ENCODE measurements at regions not wholly inside any gene's neighbourhood (a gene's known extent, or its start where the extent isn't known, plus 50 kb on each side); places are given as distances from the start of the nearest gene placed in this dataset.
"Not testable (repeated sequence)": the region's sequence is repeated elsewhere in the genome, so short reads cannot be mapped to it uniquely, and the experiment has no call there.

DNA sequence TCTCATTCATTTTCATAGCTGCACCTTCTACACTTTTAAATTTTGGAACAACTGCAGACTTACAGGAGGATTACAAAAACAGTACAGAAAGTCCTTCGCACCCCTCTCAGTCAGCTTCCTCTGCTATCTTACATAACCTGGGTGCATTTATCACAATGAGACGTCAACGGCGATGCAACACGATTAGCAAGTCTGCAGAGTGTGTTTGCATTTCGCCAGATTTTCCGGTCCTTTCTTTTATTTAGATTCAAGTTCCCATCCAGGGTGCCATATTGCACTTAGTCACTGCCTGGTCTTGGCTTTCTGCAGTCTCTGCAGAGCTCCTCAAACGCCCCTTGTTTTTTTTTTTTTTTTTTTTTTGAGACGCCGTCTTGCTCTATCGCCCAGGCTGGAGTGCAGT is 85.9 kb downstream of the ASMT start:
- Mint-ChIP-seq H3K4me1 (no peaks in the 10 kb centered on the region), H3K27me3 (no peaks in the 10 kb centered on the region), H3K9me3 (peaks cover 21% of the 10 kb centered on the region), H3K27ac (no peak overlapping the region), H3K4me3 (no peak overlapping the region), H3K36me3 (peaks cover 22% of the 10 kb centered on the region)
- DNase-seq: no peak
- CTCF ChIA-PET: no interaction called here

DNA sequence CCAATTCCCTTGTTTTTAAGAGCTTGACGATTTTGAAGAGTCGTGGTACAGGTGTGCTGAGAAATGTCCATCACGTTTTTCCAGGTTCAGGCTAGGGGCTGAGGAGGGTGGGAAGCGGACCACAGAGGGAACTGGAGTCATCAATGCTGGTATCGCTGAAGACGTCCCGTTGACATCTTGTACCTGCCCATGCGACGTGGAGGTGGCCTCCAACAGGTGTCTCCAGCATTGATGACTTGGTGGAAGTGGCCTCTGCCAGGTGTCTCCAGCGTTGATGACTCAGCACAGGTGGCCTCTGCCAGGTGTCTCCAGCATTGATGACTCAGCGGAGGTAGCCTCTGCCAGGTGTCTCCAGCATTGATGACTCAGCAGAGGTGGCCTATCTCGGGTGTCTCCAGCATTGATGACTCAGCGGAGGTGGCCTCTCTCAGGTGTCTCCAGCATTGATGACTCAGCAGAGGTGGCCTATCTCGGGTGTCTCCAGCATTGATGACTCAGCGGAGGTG is 86.6 kb downstream of the ASMT start:
- H3K27ac Mint-ChIP-seq, CTCF ChIA-PET, DNase-seq, H3K4me3 Mint-ChIP-seq, H3K27me3 Mint-ChIP-seq, H3K4me1 Mint-ChIP-seq: not testable (repeated sequence)
- peaks cover 17% of the 10 kb centered on the region for H3K9me3 Mint-ChIP-seq
- peaks cover 17% of the 10 kb centered on the region for H3K36me3 Mint-ChIP-seq

DNA sequence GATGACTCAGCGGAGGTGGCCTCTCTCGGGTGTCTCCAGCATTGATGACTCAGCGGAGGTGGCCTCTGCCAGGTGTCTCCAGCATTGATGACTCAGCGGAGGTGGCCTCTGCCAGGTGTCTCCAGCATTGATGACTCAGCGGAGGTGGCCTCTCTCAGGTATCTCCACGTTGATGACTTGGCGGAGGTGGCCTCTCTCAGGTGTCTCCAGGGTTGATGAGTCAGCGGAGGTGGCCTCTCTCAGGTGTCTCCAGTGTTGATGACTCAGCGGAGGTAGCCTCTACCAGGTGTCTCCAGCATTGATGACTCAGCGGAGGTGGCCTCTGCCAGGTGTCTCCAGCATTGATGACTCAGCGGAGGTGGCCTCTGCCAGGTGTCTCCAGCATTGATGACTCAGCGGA is 87.3 kb downstream of the ASMT start:
- DNase-seq, H3K27me3 Mint-ChIP-seq: not testable (repeated sequence)

DNA sequence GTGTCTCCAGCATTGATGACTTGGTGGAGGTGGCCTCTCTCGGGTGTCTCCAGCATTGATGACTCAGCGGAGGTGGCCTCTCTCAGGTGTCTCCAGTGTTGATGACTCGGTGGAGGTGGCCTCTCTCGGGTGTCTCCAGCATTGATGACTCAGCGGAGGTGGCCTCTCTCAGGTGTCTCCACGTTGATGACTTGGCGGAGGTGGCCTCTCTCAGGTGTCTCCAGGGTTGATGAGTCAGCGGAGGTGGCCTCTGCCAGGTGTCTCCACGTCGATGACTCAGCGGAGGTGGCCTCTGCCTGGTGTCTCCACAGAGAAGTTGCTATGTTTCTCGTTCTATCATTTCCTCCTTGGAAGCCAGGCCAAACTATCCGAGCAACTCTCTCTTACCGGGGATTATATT is 87.7 kb downstream of the ASMT start:
- H3K27me3 Mint-ChIP-seq, H3K4me1 Mint-ChIP-seq, DNase-seq, H3K4me3 Mint-ChIP-seq, CTCF ChIA-PET, H3K27ac Mint-ChIP-seq: not testable (repeated sequence)
- Mint-ChIP-seq H3K36me3 (peaks cover 14% of the 10 kb centered on the region), H3K9me3 (peaks cover 14% of the 10 kb centered on the region)

More for the DNA sequence above, 87.3 kb downstream of the ASMT start:
- H3K27ac Mint-ChIP-seq, H3K4me1 Mint-ChIP-seq, H3K4me3 Mint-ChIP-seq, CTCF ChIA-PET: not testable (repeated sequence)
- peaks cover 14% of the 10 kb centered on the region for H3K36me3 Mint-ChIP-seq
- H3K9me3 Mint-ChIP-seq: peaks cover 14% of the 10 kb centered on the region

DNA sequence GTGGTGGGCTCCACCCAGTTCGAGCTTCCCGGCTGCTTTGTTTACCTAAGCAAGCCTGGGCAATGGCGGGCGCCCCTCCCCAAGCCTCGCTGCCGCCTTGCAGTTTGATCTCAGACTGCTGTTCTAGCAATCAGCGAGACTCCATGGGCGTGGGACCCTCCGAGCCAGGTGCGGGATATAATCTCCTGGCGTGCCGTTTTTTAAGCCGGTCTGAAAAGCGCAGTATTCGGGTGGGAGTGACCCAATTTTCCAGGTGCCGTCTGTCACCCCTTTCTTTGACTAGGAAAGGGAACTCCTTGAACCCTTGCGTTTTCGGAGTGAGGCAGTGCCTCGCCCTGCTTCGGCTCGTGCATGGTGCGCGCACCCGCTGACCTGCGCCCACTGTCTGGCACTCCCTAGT is 94.4 kb downstream of the ASMT start:
- H3K36me3 Mint-ChIP-seq: peaks cover 16% of the 10 kb centered on the region
- H3K27me3 Mint-ChIP-seq, CTCF ChIA-PET, H3K4me1 Mint-ChIP-seq, DNase-seq, H3K9me3 Mint-ChIP-seq, H3K4me3 Mint-ChIP-seq, H3K27ac Mint-ChIP-seq: not testable (repeated sequence)

DNA sequence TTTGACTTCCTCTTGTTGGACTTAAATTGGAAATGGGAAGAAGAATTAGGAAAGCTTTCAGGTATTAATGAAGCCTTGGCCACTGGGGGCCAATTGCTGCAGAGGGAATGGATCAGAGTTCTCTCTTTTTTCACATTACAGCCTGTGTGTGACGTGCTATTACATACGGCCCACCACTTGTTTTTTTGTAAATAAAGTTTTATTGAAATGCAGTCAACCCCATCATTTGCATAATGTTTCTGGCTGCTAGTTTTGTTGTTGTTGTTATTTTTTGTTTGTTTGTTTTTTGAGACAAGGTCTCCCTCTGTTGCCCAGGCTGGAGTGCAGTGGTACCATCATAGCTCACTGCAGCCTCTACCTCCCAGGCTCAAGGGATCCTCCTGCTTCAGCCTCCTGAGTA is 98.4 kb downstream of the ASMT start:
- CTCF ChIA-PET: no interaction called here
- peaks cover 16% of the 10 kb centered on the region for H3K36me3 Mint-ChIP-seq
- no peak for DNase-seq
- no peak overlapping the region for H3K27ac Mint-ChIP-seq
- no peaks in the 10 kb centered on the region for H3K9me3 Mint-ChIP-seq
- H3K4me1 Mint-ChIP-seq: no peaks in the 10 kb centered on the region
- no peaks in the 10 kb centered on the region for H3K27me3 Mint-ChIP-seq
- H3K4me3 Mint-ChIP-seq: no peak overlapping the region

DNA sequence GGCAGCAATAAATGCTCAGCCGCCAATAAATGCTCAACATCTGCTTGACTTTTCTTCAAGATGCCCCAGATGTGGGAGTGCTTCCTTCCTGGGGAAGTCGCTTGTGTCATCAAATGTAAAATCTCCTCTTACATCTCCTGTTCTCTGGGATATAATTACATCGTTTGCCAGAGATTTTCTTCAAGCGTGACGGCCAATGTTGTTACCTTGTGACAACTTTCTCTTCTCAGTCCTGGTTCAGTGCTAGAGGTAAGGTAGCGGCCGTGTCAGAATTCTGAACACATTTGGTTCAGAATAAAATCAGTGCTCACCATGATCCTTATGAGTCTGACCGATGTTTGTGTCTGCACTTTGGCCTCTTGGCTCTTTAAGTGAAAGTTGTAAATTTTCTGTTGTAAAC is 102.5 kb downstream of the ASMT start:
- Mint-ChIP-seq H3K27ac (no peak overlapping the region), H3K9me3 (peaks cover 6% of the 10 kb centered on the region), H3K4me1 (no peaks in the 10 kb centered on the region), H3K27me3 (no peaks in the 10 kb centered on the region), H3K4me3 (no peak overlapping the region), H3K36me3 (peaks cover 16% of the 10 kb centered on the region)
- CTCF ChIA-PET: no interaction called here
- no peak for DNase-seq

DNA sequence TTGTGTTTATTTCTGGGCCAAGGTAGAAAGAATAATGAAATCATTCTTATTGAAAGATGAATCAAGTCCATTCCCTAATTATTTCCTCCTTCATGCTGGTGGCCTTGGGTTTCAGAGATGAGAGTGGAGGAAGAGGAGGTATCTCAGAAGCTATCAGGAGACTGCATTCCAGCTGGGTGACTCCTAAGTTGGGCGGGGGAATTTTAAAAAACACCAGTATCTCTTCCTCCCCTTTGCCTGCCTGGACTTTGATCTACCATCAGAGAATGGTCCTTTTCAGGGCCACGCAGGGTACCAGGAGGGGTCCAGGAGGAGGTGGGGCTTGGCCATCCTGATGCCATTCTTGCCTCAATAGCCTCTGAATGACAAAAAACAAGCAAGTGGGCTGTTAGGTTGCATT is 104.4 kb downstream of the ASMT start:
- DNase-seq: no peak
- Mint-ChIP-seq H3K27me3 (no peaks in the 10 kb centered on the region), H3K4me3 (no peak overlapping the region), H3K27ac (no peak overlapping the region), H3K4me1 (no peaks in the 10 kb centered on the region), H3K36me3 (peaks cover 2% of the 10 kb centered on the region), H3K9me3 (peaks cover 6% of the 10 kb centered on the region)
- CTCF ChIA-PET: no interaction called here

DNA sequence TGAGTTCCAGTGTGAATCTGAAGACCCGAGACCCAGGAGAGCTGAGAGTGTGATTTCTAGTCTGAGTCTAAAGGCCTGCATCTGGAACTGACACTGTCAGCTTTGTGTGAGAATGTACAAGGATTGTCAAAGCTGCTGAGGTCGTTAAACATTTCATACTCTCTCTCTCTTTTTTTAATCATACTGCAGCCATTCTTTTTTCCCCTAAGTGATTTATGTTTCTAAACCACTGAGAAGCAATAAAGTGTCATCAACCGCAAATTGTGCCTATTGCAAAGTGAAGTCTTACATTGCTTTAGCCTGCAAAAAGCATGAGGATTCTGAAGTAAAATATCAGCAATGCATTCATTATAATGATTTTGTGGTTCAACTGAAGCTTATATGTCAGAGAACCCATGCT is 106.0 kb downstream of the ASMT start:
- peaks cover 6% of the 10 kb centered on the region for H3K9me3 Mint-ChIP-seq
- H3K27ac Mint-ChIP-seq: no peak overlapping the region
- no peak for DNase-seq
- H3K36me3 Mint-ChIP-seq: peaks cover 2% of the 10 kb centered on the region
- CTCF ChIA-PET: no interaction called here
- no peaks in the 10 kb centered on the region for H3K27me3 Mint-ChIP-seq
- H3K4me1 Mint-ChIP-seq: no peaks in the 10 kb centered on the region
- H3K4me3 Mint-ChIP-seq: no peak overlapping the region

DNA sequence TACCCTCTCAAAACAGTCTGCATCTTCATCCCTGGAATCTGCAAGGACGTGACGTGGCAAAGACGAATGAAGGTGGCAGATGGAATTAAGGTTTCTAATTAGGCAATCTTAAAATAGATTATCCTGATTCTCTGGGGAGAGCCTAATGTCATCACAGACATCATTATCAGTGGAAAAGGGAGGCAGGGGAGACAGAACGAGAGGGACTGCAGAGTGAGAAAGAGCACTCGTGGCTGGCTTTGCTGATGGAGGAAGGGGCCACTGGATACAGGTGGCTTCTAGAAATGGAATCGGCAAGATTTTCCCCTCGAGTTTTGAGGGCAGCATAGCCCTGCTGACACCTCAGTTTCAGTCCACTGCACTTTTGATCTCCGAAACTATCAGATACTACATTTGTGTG is 110.6 kb downstream of the ASMT start:
- H3K27ac Mint-ChIP-seq: no peak overlapping the region
- no peaks in the 10 kb centered on the region for H3K27me3 Mint-ChIP-seq
- DNase-seq: no peak
- CTCF ChIA-PET: no interaction called here
- H3K9me3 Mint-ChIP-seq: peaks cover 10% of the 10 kb centered on the region
- no peaks in the 10 kb centered on the region for H3K4me1 Mint-ChIP-seq
- H3K36me3 Mint-ChIP-seq: peaks cover 16% of the 10 kb centered on the region
- H3K4me3 Mint-ChIP-seq: no peak overlapping the region

DNA sequence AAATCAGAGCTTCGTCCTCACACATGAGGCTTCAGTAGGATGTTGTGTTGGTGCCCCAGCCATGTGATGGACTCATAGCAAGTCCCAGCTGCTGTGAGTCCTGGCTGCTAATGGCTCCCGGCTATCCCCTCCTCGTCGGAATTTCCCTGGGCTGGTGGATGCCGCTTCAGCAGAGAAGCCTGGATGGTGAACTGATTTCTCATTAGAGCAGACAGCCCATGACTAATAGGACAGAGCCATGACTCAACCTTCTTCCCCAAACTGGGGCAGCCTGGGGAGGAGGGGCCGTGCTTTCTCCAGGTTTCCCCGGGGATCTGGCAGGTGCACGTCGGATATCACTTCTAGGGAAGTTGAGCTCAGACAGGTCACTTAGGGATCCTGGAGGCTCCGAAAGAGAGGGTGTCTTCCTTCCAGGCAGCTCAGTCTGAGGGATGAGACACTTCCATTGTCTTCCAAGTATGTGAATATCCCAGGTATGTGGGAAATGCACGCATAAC is 112.7 kb downstream of the ASMT start:
- Mint-ChIP-seq H3K9me3 (peaks cover 6% of the 10 kb centered on the region), H3K36me3 (peaks cover 14% of the 10 kb centered on the region), H3K4me1 (no peaks in the 10 kb centered on the region), H3K27me3 (no peaks in the 10 kb centered on the region), H3K27ac (no peak overlapping the region), H3K4me3 (no peak overlapping the region)
- DNase-seq: no peak
- CTCF ChIA-PET: no interaction called here

DNA sequence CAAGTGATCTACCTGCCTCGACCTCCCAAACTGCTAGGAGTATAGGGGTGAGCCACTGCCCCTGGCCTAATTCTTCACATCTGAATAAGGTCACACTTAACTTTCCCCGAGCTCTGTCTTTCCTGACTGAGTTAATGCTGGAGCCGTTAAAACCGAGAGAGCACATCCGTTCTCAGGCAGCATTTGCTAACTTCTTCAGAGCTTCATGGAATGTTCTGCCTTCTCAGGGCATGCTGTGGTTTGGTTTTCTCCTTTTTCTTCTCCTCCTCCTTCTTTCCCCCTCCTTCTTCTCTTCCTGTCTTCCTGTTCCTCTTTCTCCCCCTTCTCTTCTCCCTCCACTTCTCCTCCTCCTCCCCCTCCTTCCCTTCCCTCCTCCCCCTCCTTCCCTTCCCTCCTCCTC is 119.9 kb downstream of the ASMT start:
- peaks cover 27% of the 10 kb centered on the region for H3K36me3 Mint-ChIP-seq
- H3K9me3 Mint-ChIP-seq: peaks cover 4% of the 10 kb centered on the region
- no peak overlapping the region for H3K4me3 Mint-ChIP-seq
- no peak for DNase-seq
- CTCF ChIA-PET: no interaction called here
- H3K4me1 Mint-ChIP-seq: no peaks in the 10 kb centered on the region
- H3K27me3 Mint-ChIP-seq: no peaks in the 10 kb centered on the region
- H3K27ac Mint-ChIP-seq: no peak overlapping the region

DNA sequence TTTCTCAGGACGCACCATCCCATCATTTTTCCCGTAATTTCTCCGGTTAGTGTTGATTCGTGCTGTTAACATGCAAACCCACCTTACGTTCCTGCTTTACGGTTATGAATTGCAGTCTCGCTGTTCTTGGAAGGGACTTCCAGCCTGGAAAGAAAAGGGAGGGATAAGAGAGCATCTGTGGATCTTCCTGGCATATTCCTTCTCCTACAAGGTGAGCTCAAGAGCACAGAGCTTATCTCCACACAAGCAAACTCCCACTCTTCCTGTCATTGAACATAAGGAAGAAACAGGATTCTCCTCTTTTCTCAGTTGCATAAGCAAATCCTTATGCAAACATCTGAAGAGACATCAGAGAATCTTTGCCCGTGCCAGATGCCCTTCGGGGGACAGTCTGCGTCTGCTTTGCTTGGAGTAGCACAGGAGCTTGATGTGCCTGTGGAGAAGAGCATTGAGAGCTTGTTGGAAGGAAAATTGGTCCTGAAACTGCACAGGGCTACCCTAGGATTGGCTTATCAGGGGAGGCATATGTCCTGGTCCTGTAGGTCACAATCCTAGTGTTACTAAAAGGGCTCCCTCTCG is 127.0 kb downstream of the ASMT start:
- Mint-ChIP-seq H3K4me1 (no peaks in the 10 kb centered on the region), H3K27ac (no peak overlapping the region), H3K9me3 (peaks cover 34% of the 10 kb centered on the region), H3K27me3 (no peaks in the 10 kb centered on the region), H3K4me3 (no peak overlapping the region), H3K36me3 (peaks cover 61% of the 10 kb centered on the region)
- CTCF ChIA-PET: no interaction called here
- no peak for DNase-seq

DNA sequence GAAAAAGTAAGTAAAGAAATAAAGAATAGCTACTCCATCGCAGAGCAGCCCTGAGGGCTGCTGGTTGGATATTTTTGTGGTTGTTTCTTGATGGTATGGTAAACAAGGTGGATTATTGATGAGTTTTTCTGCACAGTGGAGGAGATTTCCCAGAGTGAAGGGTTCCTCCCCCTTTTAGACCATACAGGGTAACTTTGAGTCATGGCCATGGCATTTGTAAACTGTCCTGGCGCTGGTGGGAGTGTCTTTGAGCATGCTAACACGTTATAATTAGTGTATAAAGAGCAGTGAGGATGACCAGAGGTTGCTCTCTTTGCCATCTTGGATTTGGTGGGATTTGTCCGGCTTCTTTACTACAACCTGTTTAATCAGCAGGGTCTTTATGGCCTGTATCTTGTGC is 128.2 kb downstream of the ASMT start:
- DNase-seq: no peak
- Mint-ChIP-seq H3K4me3 (no peak overlapping the region), H3K27ac (no peak overlapping the region), H3K4me1 (no peaks in the 10 kb centered on the region), H3K36me3 (peaks cover 55% of the 10 kb centered on the region), H3K27me3 (no peaks in the 10 kb centered on the region), H3K9me3 (peaks cover 36% of the 10 kb centered on the region)
- CTCF ChIA-PET: no interaction called here

DNA sequence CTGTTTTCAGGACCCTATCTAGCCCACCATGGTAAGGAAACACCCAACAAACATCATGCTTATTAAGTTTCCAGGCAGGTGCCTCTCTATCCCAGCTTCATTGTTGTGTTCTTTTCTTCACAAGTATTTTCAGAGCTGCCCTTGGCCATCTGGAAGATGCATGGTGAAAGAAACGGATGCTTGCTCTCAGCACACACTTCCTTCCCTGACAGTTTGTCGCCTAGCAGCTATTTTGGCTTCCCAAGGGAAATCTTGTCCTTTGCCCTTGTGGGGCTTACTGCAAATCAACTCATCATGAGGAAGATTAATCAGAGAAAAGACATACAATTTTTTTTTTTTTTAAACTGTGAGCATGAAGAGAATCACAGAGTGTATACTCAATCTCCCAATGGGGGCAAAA is 128.8 kb downstream of the ASMT start:
- H3K36me3 Mint-ChIP-seq: peaks cover 56% of the 10 kb centered on the region
- DNase-seq: no peak
- H3K27ac Mint-ChIP-seq: no peak overlapping the region
- peaks cover 41% of the 10 kb centered on the region for H3K9me3 Mint-ChIP-seq
- H3K4me3 Mint-ChIP-seq: no peak overlapping the region
- H3K4me1 Mint-ChIP-seq: no peaks in the 10 kb centered on the region
- CTCF ChIA-PET: no interaction called here
- no peaks in the 10 kb centered on the region for H3K27me3 Mint-ChIP-seq

DNA sequence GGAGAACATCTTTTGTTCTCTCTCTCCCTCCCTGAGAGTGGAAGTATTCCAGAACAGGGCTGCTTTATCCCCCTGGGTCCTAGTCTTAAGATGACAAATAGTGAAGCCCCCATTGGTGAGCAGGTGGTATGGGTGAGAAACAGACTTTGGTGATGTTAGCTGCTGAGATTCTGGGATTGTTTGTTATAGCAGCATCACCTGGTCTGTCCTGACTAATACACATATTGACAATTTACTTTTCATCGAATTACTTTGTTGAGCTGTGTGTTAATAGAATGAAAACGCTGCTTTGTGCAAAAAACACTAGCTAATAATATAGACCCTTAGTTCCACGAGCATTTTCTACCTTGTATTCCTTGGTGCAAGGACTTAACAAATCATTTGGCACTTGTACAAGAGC is 133.5 kb downstream of the ASMT start:
- Mint-ChIP-seq H3K27me3 (no peaks in the 10 kb centered on the region), H3K9me3 (peaks cover 50% of the 10 kb centered on the region), H3K36me3 (peaks cover 32% of the 10 kb centered on the region), H3K27ac (no peak overlapping the region), H3K4me1 (no peaks in the 10 kb centered on the region), H3K4me3 (no peak overlapping the region)
- CTCF ChIA-PET: no interaction called here
- no peak for DNase-seq
